WTC11 (cell line): ENCODE measurements at regions not wholly inside any gene's neighbourhood (a gene's known extent, or its start where the extent isn't known, plus 50 kb on each side); places are given as distances from the start of the nearest gene placed in this dataset.

Experiments used
- ATAC-seq: fragments of 200-7000 bp; cut with Tn5 transposase; 2 replicates; pipeline ENCODE4 v1.10.0; 2021; ENCODE audit warnings: mild to moderate bottlenecking, moderate library complexity
- CTCF ChIA-PET: fragments of 300-600 bp; sonication (Branson Sonifier 250); formaldehyde crosslinking; loops from one replicate; lab custom pipeline; 2021; ENCODE audit warnings: antibody characterized with exemption; lab: Charles Lee
- POLR2A ChIA-PET: fragments of 350-600 bp; sonication (Branson Sonifier 250); formaldehyde crosslinking; loops from one replicate; lab custom pipeline; 2021; ENCODE audit warnings: antibody characterized with exemption; lab: Charles Lee
- DNase-seq: peaks from one replicate; pipeline ENCODE4 v3.0.0; 2021; ENCODE audit warnings: low spot score
- H3K27ac Mint-ChIP-seq: 2 replicates; pipeline ENCODE4 v1.8.0; 2021; ENCODE audit warnings: mixed read lengths
- H3K27me3 Mint-ChIP-seq: 2 replicates; pipeline ENCODE4 v1.8.0; 2021; ENCODE audit warnings: low read depth, mild to moderate bottlenecking, moderate library complexity, mixed read lengths
- H3K36me3 Mint-ChIP-seq: 2 replicates; pipeline ENCODE4 v1.8.0; 2021; ENCODE audit warnings: mixed read lengths
- H3K4me1 Mint-ChIP-seq: 2 replicates; pipeline ENCODE4 v1.8.0; 2022; ENCODE audit warnings: mixed read lengths
- H3K4me3 Mint-ChIP-seq: 2 replicates; pipeline ENCODE4 v1.8.0; 2021; ENCODE audit warnings: mild to moderate bottlenecking, moderate library complexity, mixed read lengths
- H3K9me3 Mint-ChIP-seq: 2 replicates; pipeline ENCODE4 v1.8.0; 2021; ENCODE audit warnings: mixed read lengths
- ATF1 ChIP-seq: sonication (generic); formaldehyde crosslinking; IDR thresholded peaks from 2 replicates; pipeline ENCODE4 v1.8.1; 2023; ENCODE audit warnings: mild to moderate bottlenecking, moderate library complexity, missing genetic modification reagents
- ESRRA ChIP-seq: sonication (generic); formaldehyde crosslinking; IDR thresholded peaks from 2 replicates; pipeline ENCODE4 v1.8.1; 2022; ENCODE audit warnings: mild to moderate bottlenecking, missing genetic modification reagents, borderline replicate concordance
- GABPB1 ChIP-seq: sonication (generic); formaldehyde crosslinking; IDR thresholded peaks from 2 replicates; pipeline ENCODE4 v1.8.1; 2023; ENCODE audit warnings: mild to moderate bottlenecking, missing genetic modification reagents
- ZNF219 ChIP-seq: sonication (generic); formaldehyde crosslinking; IDR thresholded peaks from 2 replicates; pipeline ENCODE4 v1.8.0; 2023; ENCODE audit warnings: missing genetic modification reagents, mild to moderate bottlenecking, borderline replicate concordance
- ZNF671 ChIP-seq: fragments of 250-450 bp; sonication (Bioruptor Pico); IDR thresholded peaks from 2 replicates; pipeline ENCODE4 v1.8.0; 2021; ENCODE audit warnings: mild to moderate bottlenecking
- TF ChIP-seq, protein P1 (sequence below): fragments of 250-450 bp; sonication (Bioruptor Pico); IDR thresholded peaks from 2 replicates; pipeline ENCODE4 v1.9.0; 2021; ENCODE audit warnings: mild to moderate bottlenecking, borderline replicate concordance
- TF ChIP-seq, protein P2 (sequence below): fragments of 250-450 bp; sonication (Bioruptor Pico); IDR thresholded peaks from 2 replicates; pipeline ENCODE4 v2.1.2; 2022; ENCODE audit warnings: mild to moderate bottlenecking, moderate library complexity
- TF ChIP-seq, protein P3 (sequence below): sonication (generic); formaldehyde crosslinking; IDR thresholded peaks from 2 replicates; pipeline ENCODE4 v1.8.1; 2023; ENCODE audit warnings: mild to moderate bottlenecking, missing genetic modification reagents
- TF ChIP-seq, protein P4 (sequence below): sonication (generic); formaldehyde crosslinking; IDR thresholded peaks from 2 replicates; pipeline ENCODE4 v1.8.1; 2022; ENCODE audit warnings: missing genetic modification reagents, borderline replicate concordance
- TF ChIP-seq, protein P5 (sequence below): fragments of 200-600 bp; IDR thresholded peaks from 2 replicates; pipeline ENCODE4 v1.8.0; 2022; ENCODE audit warnings: antibody characterized with exemption
- TF ChIP-seq, protein P6 (sequence below): sonication (generic); formaldehyde crosslinking; IDR thresholded peaks from 2 replicates; pipeline ENCODE4 v1.8.1; 2023; ENCODE audit warnings: mild to moderate bottlenecking, missing genetic modification reagents, borderline replicate concordance
- TF ChIP-seq, protein P7 (sequence below): sonication (generic); formaldehyde crosslinking; IDR thresholded peaks from 2 replicates; pipeline ENCODE4 v1.8.0; 2023; ENCODE audit warnings: missing genetic modification reagents

DNA sequence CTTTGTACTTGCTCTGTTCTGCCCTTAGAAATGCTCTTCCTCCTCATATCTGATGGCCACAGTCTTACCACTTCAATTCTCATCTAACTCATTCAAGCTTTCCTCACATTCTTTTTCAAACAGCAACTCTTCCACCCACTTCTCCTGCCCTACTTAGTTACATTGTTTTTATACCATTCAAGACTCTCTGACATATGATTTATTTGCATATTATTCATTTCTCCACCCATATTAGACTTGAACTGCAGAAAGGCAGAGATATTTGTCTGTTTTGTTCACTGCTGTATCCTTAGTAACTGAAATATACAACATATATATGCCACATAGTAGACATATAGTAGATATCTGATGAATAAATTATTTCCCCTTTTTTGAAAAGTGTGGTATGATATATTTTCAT, 95.5 kb upstream of the DCN start (continued):
- TF ChIP-seq, protein P1, sequence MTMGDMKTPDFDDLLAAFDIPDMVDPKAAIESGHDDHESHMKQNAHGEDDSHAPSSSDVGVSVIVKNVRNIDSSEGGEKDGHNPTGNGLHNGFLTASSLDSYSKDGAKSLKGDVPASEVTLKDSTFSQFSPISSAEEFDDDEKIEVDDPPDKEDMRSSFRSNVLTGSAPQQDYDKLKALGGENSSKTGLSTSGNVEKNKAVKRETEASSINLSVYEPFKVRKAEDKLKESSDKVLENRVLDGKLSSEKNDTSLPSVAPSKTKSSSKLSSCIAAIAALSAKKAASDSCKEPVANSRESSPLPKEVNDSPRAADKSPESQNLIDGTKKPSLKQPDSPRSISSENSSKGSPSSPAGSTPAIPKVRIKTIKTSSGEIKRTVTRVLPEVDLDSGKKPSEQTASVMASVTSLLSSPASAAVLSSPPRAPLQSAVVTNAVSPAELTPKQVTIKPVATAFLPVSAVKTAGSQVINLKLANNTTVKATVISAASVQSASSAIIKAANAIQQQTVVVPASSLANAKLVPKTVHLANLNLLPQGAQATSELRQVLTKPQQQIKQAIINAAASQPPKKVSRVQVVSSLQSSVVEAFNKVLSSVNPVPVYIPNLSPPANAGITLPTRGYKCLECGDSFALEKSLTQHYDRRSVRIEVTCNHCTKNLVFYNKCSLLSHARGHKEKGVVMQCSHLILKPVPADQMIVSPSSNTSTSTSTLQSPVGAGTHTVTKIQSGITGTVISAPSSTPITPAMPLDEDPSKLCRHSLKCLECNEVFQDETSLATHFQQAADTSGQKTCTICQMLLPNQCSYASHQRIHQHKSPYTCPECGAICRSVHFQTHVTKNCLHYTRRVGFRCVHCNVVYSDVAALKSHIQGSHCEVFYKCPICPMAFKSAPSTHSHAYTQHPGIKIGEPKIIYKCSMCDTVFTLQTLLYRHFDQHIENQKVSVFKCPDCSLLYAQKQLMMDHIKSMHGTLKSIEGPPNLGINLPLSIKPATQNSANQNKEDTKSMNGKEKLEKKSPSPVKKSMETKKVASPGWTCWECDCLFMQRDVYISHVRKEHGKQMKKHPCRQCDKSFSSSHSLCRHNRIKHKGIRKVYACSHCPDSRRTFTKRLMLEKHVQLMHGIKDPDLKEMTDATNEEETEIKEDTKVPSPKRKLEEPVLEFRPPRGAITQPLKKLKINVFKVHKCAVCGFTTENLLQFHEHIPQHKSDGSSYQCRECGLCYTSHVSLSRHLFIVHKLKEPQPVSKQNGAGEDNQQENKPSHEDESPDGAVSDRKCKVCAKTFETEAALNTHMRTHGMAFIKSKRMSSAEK (CRISPR knock-in tag), result no peak

DNA sequence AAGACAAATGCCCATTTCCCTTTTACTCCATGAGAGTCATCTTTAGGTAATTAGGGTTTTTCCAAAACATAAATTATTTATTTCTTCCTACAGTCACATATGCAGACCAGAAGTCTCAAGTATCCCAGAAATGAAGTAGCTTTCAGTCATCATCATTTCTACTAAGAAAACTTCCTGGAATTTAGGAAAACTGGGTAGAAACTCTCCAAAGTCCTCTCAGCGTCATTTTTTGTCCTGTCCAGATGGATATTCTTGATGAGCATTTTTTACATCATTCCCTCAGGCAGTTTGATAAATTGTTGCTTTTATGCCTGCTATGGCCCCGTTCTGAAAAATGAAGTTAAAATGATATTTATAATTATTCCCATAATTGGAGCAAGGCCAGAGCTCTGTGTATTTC, 93.9 kb upstream of the DCN start:
- Mint-ChIP-seq H3K4me1 (peaks cover 51% of the 10 kb centered on the region), H3K27me3 (no peaks in the 10 kb centered on the region), H3K36me3 (no peaks in the 10 kb centered on the region)
- CTCF ChIA-PET, result no interaction called here
- DNase-seq, result no peak
- TF ChIP-seq ZNF671 (CRISPR knock-in tag), result no peak
- TF ChIP-seq GABPB1 (CRISPR knock-in tag), result no peak
- TF ChIP-seq, protein P2, sequence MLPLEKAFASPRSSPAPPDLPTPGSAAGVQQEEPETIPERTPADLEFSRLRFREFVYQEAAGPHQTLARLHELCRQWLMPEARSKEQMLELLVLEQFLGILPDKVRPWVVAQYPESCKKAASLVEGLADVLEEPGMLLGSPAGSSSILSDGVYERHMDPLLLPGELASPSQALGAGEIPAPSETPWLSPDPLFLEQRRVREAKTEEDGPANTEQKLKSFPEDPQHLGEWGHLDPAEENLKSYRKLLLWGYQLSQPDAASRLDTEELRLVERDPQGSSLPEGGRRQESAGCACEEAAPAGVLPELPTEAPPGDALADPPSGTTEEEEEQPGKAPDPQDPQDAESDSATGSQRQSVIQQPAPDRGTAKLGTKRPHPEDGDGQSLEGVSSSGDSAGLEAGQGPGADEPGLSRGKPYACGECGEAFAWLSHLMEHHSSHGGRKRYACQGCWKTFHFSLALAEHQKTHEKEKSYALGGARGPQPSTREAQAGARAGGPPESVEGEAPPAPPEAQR (CRISPR knock-in tag), result no peak
- TF ChIP-seq ATF1 (CRISPR knock-in tag), result no peak
- TF ChIP-seq, protein P3, sequence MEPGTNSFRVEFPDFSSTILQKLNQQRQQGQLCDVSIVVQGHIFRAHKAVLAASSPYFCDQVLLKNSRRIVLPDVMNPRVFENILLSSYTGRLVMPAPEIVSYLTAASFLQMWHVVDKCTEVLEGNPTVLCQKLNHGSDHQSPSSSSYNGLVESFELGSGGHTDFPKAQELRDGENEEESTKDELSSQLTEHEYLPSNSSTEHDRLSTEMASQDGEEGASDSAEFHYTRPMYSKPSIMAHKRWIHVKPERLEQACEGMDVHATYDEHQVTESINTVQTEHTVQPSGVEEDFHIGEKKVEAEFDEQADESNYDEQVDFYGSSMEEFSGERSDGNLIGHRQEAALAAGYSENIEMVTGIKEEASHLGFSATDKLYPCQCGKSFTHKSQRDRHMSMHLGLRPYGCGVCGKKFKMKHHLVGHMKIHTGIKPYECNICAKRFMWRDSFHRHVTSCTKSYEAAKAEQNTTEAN (CRISPR knock-in tag), result no peak
- TF ChIP-seq, protein P4, sequence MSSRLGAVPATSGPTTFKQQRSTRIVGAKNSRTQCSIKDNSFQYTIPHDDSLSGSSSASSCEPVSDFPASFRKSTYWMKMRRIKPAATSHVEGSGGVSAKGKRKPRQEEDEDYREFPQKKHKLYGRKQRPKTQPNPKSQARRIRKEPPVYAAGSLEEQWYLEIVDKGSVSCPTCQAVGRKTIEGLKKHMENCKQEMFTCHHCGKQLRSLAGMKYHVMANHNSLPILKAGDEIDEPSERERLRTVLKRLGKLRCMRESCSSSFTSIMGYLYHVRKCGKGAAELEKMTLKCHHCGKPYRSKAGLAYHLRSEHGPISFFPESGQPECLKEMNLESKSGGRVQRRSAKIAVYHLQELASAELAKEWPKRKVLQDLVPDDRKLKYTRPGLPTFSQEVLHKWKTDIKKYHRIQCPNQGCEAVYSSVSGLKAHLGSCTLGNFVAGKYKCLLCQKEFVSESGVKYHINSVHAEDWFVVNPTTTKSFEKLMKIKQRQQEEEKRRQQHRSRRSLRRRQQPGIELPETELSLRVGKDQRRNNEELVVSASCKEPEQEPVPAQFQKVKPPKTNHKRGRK (CRISPR knock-in tag), result no peak
- TF ChIP-seq ESRRA, result no peak
- TF ChIP-seq, protein P5, sequence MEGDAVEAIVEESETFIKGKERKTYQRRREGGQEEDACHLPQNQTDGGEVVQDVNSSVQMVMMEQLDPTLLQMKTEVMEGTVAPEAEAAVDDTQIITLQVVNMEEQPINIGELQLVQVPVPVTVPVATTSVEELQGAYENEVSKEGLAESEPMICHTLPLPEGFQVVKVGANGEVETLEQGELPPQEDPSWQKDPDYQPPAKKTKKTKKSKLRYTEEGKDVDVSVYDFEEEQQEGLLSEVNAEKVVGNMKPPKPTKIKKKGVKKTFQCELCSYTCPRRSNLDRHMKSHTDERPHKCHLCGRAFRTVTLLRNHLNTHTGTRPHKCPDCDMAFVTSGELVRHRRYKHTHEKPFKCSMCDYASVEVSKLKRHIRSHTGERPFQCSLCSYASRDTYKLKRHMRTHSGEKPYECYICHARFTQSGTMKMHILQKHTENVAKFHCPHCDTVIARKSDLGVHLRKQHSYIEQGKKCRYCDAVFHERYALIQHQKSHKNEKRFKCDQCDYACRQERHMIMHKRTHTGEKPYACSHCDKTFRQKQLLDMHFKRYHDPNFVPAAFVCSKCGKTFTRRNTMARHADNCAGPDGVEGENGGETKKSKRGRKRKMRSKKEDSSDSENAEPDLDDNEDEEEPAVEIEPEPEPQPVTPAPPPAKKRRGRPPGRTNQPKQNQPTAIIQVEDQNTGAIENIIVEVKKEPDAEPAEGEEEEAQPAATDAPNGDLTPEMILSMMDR, result no peak
- TF ChIP-seq, protein P6, sequence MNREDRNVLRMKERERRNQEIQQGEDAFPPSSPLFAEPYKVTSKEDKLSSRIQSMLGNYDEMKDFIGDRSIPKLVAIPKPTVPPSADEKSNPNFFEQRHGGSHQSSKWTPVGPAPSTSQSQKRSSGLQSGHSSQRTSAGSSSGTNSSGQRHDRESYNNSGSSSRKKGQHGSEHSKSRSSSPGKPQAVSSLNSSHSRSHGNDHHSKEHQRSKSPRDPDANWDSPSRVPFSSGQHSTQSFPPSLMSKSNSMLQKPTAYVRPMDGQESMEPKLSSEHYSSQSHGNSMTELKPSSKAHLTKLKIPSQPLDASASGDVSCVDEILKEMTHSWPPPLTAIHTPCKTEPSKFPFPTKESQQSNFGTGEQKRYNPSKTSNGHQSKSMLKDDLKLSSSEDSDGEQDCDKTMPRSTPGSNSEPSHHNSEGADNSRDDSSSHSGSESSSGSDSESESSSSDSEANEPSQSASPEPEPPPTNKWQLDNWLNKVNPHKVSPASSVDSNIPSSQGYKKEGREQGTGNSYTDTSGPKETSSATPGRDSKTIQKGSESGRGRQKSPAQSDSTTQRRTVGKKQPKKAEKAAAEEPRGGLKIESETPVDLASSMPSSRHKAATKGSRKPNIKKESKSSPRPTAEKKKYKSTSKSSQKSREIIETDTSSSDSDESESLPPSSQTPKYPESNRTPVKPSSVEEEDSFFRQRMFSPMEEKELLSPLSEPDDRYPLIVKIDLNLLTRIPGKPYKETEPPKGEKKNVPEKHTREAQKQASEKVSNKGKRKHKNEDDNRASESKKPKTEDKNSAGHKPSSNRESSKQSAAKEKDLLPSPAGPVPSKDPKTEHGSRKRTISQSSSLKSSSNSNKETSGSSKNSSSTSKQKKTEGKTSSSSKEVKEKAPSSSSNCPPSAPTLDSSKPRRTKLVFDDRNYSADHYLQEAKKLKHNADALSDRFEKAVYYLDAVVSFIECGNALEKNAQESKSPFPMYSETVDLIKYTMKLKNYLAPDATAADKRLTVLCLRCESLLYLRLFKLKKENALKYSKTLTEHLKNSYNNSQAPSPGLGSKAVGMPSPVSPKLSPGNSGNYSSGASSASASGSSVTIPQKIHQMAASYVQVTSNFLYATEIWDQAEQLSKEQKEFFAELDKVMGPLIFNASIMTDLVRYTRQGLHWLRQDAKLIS (CRISPR knock-in tag), result no peak
- TF ChIP-seq, protein P7, sequence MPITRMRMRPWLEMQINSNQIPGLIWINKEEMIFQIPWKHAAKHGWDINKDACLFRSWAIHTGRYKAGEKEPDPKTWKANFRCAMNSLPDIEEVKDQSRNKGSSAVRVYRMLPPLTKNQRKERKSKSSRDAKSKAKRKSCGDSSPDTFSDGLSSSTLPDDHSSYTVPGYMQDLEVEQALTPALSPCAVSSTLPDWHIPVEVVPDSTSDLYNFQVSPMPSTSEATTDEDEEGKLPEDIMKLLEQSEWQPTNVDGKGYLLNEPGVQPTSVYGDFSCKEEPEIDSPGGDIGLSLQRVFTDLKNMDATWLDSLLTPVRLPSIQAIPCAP (CRISPR knock-in tag), result no peak
- TF ChIP-seq ZNF219 (CRISPR knock-in tag), result no peak
- TF ChIP-seq, all 79 proteins: peak for 0
- Mint-ChIP-seq H3K4me3 (no peak overlapping the region), H3K27ac (no peak overlapping the region), H3K9me3 (no peaks in the 10 kb centered on the region)
- POLR2A ChIA-PET, result no interaction called here
- ATAC-seq, result no peak
